GM21576 (cell line): ENCODE measurements at regions not wholly inside any gene's neighbourhood (a gene's known extent, or its start where the extent isn't known, plus 50 kb on each side); places are given as distances from the start of the nearest gene placed in this dataset.
"Not testable (repeated sequence)": the region's sequence is repeated elsewhere in the genome, so short reads cannot be mapped to it uniquely, and the experiment has no call there.

ENCODE experiments used
- ATAC-seq: cut with Tn5 transposase; IDR thresholded peaks from one replicate; pipeline ENCODE4 v1.9.1; 2021; ENCODE audit warnings: mild to moderate bottlenecking, moderate library complexity; ENCODE audit not compliant: unreplicated experiment

DNA sequence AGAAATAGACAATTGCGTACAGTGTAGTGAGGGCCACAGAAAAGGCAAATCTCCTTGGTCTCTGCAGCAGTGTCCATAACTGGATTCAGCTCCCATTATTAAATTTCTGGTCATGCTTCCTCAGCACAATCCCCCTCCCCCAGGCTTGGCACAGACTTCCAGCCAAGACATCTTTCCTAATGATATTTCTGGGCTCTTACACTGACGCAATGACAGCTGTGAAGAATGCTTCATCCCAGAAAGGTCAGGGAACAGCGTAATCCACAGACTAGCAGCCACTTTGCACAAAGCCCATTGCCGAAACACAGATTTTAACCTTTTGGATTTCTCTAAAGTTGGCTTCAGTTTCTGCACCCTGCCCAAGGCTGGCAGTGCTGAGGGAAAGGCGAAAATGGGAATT lies 597.6 kb upstream of the CPEB2 start:
- ATAC-seq = no peak

DNA sequence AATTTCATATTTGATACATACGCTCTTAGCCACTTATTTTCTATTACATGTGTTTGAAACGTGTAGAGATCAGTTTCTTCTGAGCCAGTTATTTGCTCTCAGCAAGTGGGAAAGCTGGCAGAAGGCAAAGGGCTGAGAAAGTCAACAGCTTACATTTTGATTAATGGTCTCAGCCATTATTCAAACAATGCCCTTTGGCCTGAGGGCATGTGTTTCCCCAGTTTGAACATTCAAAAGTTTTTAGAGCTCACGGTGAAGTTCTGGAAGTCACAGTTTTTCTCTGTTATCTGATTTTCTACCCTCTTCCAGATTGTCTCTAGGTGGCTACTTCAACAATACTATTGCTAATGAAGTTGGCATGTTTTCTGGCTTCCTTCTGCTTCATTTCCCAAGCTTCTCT lies 591.8 kb upstream of the CPEB2 start:
- no peak for ATAC-seq

GRCh38 chr4:14415146-14415545 lies 587.1 kb upstream of the CPEB2 start:
- ATAC-seq = no peak

DNA sequence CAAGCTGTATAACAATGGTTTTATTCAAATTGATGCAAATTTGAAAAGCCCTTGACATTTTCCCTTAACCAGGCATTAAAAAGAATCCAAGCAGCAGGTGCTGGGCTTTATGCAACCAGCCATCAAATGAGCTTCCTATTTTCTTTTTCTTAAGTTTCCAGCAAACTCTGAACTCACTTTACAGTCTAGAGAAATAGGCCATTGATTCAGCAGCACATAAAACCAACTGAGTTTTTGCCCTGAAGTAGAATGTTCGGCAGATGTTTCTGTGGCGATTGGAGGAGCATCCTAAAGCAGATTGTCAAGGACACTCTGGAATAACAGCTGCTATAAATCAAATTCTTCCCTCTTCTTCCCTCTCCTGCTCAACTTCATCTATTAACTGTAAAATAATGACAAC lies 582.8 kb upstream of the CPEB2 start:
- no peak for ATAC-seq

GRCh38 chr4:14426297-14426696 lies 576.0 kb upstream of the CPEB2 start:
- ATAC-seq = not testable (repeated sequence)

DNA sequence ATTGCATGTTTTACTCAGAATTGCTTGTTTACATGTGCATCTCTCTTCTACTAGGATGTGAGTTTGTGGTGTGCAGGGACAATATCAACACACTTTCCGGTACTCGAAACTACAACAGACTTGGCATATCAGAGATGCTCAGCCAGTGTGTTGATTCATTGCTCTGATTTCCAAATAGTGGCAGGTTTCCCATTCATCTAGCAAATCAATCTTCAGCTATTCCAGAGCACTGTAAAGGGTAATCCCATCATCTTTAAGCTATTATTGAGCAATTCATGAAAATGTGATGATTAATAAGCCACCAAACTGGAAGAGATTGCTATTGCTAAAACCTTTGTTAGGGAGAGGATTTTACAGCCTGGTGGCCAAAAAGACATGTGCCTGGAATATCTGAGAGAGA lies 574.2 kb upstream of the CPEB2 start:
- no peak for ATAC-seq

GRCh38 chr4:14431155-14432134 lies 570.8 kb upstream of the CPEB2 start:
- peak; percentile 60 for ATAC-seq

- no peak for ATAC-seq
Observed at GRCh38 chr4:14434483-14434882, 567.8 kb upstream of the CPEB2 start.

DNA sequence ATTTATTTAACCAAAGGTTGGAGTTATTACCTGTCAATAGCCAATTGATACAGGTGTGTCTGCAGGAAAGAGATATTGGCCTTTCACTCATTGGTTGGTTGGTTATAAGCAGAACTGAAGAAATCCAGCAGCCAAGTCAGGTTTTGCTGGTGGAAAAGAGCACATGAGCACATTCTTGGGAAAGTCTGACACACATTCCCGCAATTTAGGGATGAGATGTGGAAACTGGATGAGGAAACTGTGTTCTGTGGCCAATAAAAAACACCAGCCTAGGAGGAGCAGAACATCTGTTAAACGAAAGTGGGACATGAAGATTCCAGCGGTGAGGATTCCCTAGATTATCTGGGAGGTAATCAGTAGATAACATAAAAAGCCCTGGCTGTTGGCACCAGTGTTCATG lies 567.4 kb upstream of the CPEB2 start:
- ATAC-seq = no peak

- ATAC-seq = no peak
Observed at GRCh38 chr4:14441561-14441960, 560.7 kb upstream of the CPEB2 start.

GRCh38 chr4:14445882-14446281 lies 556.4 kb upstream of the CPEB2 start:
- ATAC-seq = no peak

DNA sequence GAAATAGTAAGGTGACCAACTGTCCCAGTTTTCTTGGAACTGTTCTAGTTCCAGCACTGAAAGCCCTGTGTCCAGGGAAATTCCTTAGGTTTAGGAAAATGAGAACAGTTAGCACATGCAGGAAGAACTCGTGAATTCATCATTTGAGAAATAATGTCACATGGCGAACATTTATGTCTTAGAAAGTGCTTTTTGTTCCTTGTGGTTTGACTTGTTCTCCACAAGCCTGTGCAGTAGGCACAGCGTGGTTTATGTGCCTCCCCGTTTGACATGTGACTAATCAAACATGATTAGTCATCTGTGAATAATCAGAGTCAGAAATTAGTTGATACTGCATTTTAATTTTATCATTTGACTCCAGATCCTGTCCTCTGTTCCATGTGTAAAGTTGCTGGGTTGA lies 556.0 kb upstream of the CPEB2 start:
- no peak for ATAC-seq

DNA sequence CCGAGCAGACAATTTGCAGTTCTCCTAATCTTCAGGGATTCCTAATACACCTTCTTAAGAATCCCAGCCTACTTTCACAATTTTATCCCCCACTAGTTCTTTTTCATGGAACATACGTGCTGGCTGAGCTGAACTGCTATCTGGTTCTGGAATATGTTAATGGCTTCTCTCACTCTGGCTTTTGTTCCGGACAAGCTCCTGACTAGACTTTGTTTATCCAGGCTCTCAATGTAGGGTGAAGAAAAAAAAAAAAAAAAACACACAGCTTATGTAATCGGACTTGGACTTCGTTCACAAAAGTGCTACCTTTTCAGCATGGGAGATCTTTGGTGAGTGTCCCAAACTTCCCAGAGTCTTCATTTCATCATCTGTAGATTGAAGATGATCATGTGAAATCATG lies 555.4 kb upstream of the CPEB2 start:
- ATAC-seq = no peak

DNA sequence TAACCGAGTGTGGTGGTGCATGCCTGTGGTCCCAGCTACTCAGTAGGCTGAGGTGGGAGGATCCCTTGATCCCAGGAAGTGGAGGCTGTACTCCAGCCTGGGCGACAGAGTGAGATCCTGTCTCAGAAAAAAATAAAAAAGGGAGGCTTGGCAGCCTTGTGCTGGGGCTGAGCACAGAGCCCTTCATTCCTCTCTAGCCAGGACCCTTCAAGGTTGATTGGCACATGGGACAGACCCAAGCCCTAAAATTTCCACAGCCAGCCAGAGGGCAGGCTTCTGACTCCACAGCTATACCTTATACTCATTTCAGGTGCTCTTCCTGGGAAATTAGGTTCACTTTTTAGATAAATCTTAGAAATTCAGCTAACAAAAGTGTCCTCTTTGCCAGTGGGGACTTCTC lies 553.0 kb upstream of the CPEB2 start:
- ATAC-seq = no peak

DNA sequence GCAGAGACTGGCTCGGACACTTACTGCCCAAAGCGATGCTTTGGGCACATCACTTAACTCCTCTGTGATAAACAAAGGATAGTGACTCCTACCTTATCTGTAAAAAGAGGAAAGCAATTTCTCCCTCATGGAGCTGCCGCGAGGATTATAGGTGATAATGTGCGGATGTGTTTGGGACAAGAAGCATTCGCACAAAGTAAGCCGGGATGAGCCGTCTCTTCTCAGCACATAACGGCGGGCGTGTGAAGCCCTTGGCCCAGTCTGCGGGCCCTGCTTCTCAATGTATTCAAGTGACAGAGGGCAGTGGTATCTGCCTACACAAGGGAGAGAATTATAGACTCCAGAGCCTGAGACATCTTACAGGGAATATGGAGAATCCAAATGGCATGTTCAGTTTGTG lies 550.3 kb upstream of the CPEB2 start:
- ATAC-seq = no peak

- no peak for ATAC-seq
Observed at GRCh38 chr4:14452764-14453163, 549.5 kb upstream of the CPEB2 start.

DNA sequence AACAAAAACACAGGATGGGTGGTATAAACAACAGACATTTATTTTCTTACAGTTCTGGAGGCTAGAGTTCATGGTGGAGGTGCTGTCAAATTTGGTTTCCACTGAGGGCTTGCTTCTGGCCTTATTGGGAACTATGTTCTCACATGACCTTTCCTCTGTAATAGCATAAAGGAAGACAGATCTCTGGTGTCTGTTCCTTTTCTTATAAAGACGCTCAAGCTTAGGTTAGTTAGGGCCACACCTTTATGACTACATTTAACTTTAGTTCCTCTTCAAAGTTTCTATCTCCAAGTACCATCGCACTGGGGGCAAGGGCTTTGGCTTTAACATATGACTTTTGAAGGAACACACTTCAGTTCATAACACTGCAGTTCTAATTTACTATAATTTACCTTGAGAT lies 543.8 kb upstream of the CPEB2 start:
- ATAC-seq = no peak

GRCh38 chr4:14465057-14465456 lies 537.2 kb upstream of the CPEB2 start:
- no peak for ATAC-seq

DNA sequence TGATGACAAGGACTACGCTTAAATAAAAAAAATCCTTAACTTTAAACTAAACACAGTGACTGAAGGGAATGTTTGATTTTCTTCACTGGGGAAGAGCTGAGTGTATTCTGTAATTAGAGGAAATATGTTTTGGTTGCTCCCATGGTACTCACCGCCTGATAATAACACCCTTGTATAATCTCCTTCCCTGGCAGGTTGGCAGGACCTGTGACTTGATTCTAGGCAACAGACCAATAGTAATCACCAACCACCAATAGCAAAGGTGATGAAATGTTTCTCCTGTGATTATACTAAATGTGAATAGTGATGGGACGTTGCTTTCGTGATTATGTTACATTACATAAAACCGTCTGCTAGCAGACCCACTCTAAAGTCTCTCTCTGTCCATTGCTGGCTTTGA lies 536.8 kb upstream of the CPEB2 start:
- ATAC-seq = no peak

DNA sequence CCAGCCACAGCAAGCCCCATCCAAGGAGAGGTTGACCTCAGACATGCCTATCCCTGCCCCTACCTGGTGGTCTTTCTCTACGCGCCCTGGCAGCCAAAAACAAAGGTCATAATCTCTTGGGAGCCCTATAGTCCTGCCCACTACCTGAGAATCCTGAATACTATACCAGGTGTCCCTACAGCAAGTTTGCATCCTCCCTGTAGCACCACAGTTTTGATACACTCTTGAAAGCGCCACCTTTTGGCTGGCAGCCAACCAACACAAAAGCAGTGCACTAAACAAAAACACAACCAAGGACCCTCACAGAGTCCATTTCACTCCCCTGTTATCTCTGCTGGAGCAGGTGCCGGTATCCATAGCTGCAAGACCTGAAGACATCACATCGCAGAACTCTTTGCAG lies 523.8 kb upstream of the CPEB2 start:
- no peak for ATAC-seq

- no peak for ATAC-seq
Observed at GRCh38 chr4:14496408-14496807, 505.9 kb upstream of the CPEB2 start.

GRCh38 chr4:14496969-14497368 lies 505.3 kb upstream of the CPEB2 start:
- ATAC-seq = no peak

DNA sequence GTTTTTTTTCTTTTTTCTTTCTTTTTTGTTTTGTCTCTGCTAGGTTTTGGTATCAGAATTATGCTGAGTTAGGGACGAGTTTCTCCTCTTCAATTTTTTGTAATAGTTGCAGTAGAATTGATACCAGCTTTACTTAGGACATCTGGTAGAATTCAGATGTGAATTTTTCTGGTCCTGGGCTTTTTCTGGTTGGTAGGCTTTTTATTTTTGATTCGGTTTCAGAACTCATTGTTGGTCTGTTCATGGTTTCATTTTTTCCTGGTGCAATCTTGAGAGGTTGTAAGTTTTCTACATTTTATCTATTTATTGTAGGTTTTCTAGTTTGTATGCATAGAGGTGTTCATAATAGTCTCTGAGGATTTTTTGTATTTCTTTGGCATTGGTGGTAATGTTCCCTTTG lies 498.1 kb upstream of the CPEB2 start:
- no peak for ATAC-seq
